ENCODE measurements at regions not wholly inside any gene's neighbourhood (a gene's known extent, or its start where the extent isn't known, plus 50 kb on each side); places are given as distances from the start of the nearest gene placed in this dataset.

DNA sequence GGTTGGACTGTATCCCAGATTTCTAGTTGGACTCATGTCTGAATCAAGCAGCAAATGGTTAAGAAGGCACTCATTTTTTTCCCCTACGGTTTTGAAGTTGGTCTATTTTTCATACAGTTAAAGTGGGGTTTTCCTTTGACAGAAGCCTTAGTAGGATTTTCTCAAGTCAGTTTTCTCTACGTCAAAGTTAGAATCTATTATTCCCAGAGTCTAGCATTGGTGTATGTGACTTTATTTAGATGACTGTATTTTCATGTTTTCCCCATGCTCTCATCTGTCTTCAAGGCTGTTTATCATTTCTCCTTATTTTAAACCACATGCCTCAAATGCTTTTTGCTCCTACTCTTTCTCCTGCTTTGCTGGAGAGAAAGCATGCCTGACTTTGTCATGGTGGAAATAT lies 623.2 kb downstream of the CCSER2 start (continued):
- TF ChIP-seq ETS1 (IDR thresholded peaks at IDR 0.05), result no peak
- no peak for TF ChIP-seq EZH2phosphoT487 (IDR thresholded peaks at IDR 0.05; ENCODE audit: unreplicated experiment)
- no peak for TF ChIP-seq CTCF (conservative IDR thresholded peaks at IDR 0.05; ENCODE audit: low read depth in 2 of 2)
- TF ChIP-seq STAT1 (IDR thresholded peaks at IDR 0.05; ENCODE audit: unreplicated experiment), result no peak
- TF ChIP-seq ZNF331 (CRISPR knock-in tag; IDR thresholded peaks at IDR 0.05; ENCODE audit: low read depth), result no peak
- no peak for TF ChIP-seq NANOG (IDR thresholded peaks at IDR 0.05; ENCODE audit: borderline replicate concordance)
- TF ChIP-seq CREB1 (CRISPR knock-in tag; IDR thresholded peaks at IDR 0.05; ENCODE audit: low read depth), result no peak

- H3K4me3 Mint-ChIP-seq, result no peak overlapping the region
- H3K27ac Mint-ChIP-seq, result no peak overlapping the region
- peaks cover 83% of the 10 kb centered on the region for H3K9me3 Mint-ChIP-seq
- ATAC-seq (no peak), DNase-seq (ENCODE audit: low spot score) (no peak)
- Histone ChIP-seq H3K4me1 (ENCODE audit: insufficient read depth) (no peaks in the 10 kb centered on the region), H3F3A (replicated peaks; ENCODE audit: low read depth) (no peaks in the 10 kb centered on the region), H3K27ac (ENCODE audit: low read depth) (no peak overlapping the region), H3K27me3 (ENCODE audit: insufficient read depth) (no peaks in the 10 kb centered on the region), H3K4me2 (no peak overlapping the region), H3K36me3 (ENCODE audit: insufficient read depth) (no peaks in the 10 kb centered on the region), H4K20me1 (replicated peaks; ENCODE audit: insufficient read depth) (no peaks in the 10 kb centered on the region), H3K4me3 (no peak overlapping the region), H3K9me2 (ENCODE audit: insufficient read depth) (peaks cover 5% of the 10 kb centered on the region; the same call in 1 of the 2 replicates), H3K79me2 (replicated peaks; ENCODE audit: insufficient read depth) (no peaks in the 10 kb centered on the region), H2AFZ (no peak overlapping the region)
- peaks cover 2% of the 10 kb centered on the region for H3K27me3 Mint-ChIP-seq (ENCODE audit: insufficient read depth, low read depth, poor library complexity)
- H3K36me3 Mint-ChIP-seq (ENCODE audit: low read depth), result no peaks in the 10 kb centered on the region
- H3K4me1 Mint-ChIP-seq, result no peaks in the 10 kb centered on the region
- no peak for TF ChIP-seq EZH2 (IDR thresholded peaks at IDR 0.05; ENCODE audit: low read depth, unreplicated experiment)
- TF ChIP-seq EZH2phosphoT487 (IDR thresholded peaks at IDR 0.05; ENCODE audit: unreplicated experiment), result no peak
- TF ChIP-seq ZNF114 (CRISPR knock-in tag; IDR thresholded peaks at IDR 0.05), result no peak
- TF ChIP-seq JUNB (IDR thresholded peaks at IDR 0.05; ENCODE audit: unreplicated experiment), result no peak
- no peak for TF ChIP-seq CREB1 (CRISPR knock-in tag; IDR thresholded peaks at IDR 0.05; ENCODE audit: low read depth)
- no peak for TF ChIP-seq STAT1 (IDR thresholded peaks at IDR 0.05; ENCODE audit: unreplicated experiment)
- no peak for TF ChIP-seq ETS1 (IDR thresholded peaks at IDR 0.05)
- TF ChIP-seq, protein P1, sequence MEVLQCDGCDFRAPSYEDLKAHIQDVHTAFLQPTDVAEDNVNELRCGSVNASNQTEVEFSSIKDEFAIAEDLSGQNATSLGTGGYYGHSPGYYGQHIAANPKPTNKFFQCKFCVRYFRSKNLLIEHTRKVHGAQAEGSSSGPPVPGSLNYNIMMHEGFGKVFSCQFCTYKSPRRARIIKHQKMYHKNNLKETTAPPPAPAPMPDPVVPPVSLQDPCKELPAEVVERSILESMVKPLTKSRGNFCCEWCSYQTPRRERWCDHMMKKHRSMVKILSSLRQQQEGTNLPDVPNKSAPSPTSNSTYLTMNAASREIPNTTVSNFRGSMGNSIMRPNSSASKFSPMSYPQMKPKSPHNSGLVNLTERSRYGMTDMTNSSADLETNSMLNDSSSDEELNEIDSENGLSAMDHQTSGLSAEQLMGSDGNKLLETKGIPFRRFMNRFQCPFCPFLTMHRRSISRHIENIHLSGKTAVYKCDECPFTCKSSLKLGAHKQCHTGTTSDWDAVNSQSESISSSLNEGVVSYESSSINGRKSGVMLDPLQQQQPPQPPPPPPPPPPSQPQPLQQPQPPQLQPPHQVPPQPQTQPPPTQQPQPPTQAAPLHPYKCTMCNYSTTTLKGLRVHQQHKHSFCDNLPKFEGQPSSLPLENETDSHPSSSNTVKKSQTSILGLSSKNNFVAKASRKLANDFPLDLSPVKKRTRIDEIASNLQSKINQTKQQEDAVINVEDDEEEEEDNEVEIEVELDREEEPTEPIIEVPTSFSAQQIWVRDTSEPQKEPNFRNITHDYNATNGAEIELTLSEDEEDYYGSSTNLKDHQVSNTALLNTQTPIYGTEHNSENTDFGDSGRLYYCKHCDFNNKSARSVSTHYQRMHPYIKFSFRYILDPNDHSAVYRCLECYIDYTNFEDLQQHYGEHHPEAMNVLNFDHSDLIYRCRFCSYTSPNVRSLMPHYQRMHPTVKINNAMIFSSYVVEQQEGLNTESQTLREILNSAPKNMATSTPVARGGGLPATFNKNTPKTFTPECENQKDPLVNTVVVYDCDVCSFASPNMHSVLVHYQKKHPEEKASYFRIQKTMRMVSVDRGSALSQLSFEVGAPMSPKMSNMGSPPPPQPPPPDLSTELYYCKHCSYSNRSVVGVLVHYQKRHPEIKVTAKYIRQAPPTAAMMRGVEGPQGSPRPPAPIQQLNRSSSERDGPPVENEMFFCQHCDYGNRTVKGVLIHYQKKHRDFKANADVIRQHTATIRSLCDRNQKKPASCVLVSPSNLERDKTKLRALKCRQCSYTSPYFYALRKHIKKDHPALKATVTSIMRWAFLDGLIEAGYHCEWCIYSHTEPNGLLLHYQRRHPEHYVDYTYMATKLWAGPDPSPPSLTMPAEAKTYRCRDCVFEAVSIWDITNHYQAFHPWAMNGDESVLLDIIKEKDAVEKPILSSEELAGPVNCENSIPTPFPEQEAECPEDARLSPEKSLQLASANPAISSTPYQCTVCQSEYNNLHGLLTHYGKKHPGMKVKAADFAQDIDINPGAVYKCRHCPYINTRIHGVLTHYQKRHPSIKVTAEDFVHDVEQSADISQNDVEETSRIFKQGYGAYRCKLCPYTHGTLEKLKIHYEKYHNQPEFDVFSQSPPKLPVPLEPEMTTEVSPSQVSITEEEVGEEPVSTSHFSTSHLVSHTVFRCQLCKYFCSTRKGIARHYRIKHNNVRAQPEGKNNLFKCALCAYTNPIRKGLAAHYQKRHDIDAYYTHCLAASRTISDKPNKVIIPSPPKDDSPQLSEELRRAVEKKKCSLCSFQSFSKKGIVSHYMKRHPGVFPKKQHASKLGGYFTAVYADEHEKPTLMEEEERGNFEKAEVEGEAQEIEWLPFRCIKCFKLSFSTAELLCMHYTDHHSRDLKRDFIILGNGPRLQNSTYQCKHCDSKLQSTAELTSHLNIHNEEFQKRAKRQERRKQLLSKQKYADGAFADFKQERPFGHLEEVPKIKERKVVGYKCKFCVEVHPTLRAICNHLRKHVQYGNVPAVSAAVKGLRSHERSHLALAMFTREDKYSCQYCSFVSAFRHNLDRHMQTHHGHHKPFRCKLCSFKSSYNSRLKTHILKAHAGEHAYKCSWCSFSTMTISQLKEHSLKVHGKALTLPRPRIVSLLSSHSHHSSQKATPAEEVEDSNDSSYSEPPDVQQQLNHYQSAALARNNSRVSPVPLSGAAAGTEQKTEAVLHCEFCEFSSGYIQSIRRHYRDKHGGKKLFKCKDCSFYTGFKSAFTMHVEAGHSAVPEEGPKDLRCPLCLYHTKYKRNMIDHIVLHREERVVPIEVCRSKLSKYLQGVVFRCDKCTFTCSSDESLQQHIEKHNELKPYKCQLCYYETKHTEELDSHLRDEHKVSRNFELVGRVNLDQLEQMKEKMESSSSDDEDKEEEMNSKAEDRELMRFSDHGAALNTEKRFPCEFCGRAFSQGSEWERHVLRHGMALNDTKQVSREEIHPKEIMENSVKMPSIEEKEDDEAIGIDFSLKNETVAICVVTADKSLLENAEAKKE (CRISPR knock-in tag; IDR thresholded peaks at IDR 0.05), result no peak
- TF ChIP-seq POLR2AphosphoS5 (IDR thresholded peaks at IDR 0.05; ENCODE audit: low read depth), result no peak
- no peak for TF ChIP-seq ZNF331 (CRISPR knock-in tag; IDR thresholded peaks at IDR 0.05; ENCODE audit: low read depth)
- TF ChIP-seq NANOG (IDR thresholded peaks at IDR 0.05; ENCODE audit: borderline replicate concordance), result no peak
Measured at GRCh38 chr10:84957427-84957826, 629.0 kb downstream of the CCSER2 start.

Data from GM23338 (cell line).